ENCODE measurements at regions not wholly inside any gene's neighbourhood (a gene's known extent, or its start where the extent isn't known, plus 50 kb on each side); places are given as distances from the start of the nearest gene placed in this dataset.

DNA sequence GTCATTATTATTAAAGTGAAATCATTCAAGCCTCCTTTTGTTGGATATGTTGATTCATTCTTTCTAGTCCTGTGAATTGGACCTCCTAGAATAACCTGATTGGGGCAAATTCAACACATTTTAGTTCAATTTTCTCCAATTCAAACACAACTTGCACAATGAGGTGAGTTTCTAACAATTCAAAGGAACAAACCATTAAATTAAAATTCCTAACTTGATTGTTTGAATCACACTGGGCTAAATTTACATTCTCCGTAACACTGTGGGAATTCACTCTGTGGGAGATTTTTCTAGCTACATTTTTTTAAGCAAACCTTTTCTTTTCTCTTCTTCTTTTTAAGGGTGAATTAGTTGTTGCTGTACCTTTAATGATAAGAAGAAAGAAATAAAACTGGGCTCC is 68.3 kb upstream of the CABCOCO1 start:
- BruUV-seq (replicated peaks) = no TSS peak
- Histone ChIP-seq H3K79me2 (ENCODE audit: control insufficient read depth, insufficient read depth, low read length) (no peaks in the 10 kb centered on the region), H3K9me3 (replicated peaks; ENCODE audit: control insufficient read depth, insufficient read depth, low read length) (no peaks in the 10 kb centered on the region), H3K36me3 (ENCODE audit: control insufficient read depth in 2 of 2, extremely low read depth in 1 of 2, insufficient read depth in 2 of 2, low read length in 2 of 2) (no peaks in the 10 kb centered on the region), H3K27me3 (ENCODE audit: control insufficient read depth in 2 of 2, insufficient read depth in 2 of 2, low read length in 2 of 2) (no peaks in the 10 kb centered on the region), H3K27ac (ENCODE audit: insufficient read depth, low read depth, low read length) (no peak overlapping the region), H3K9me1 (replicated peaks; ENCODE audit: control insufficient read depth, extremely low read depth, insufficient read depth, low read length) (no peaks in the 10 kb centered on the region), H2AFZ (ENCODE audit: low read depth, low read length) (no peak overlapping the region), H4K20me1 (replicated peaks; ENCODE audit: control insufficient read depth, extremely low read depth, insufficient read depth, low read length) (no peaks in the 10 kb centered on the region), H3K4me2 (ENCODE audit: insufficient read depth, low read length) (no peak overlapping the region), H3K4me1 (ENCODE audit: control insufficient read depth, extremely low read depth, insufficient read depth, low read length) (peaks cover 8% of the 10 kb centered on the region), H3K9ac (replicated peaks; ENCODE audit: extremely low read depth, insufficient read depth, low read length) (no peak overlapping the region), H3K4me3 (replicated peaks in 1 of 3; ENCODE audit: insufficient read depth in 1 of 3, low read depth in 1 of 3, low read length in 3 of 3) (no peak overlapping the region)
- dilution Hi-C loops (cut with MboI; ENCODE audit: extremely low pct_ligation_motif_present, low sequenced_read_pairs) (no loop called here), intact Hi-C loops (cut with micrococcal nuclease) (loop anchor here (5.0 kb wide), 2 partner anchors 107 to 307 kb away; no protein-coding TSS in a partner anchor)
- CTCF ChIA-PET = interaction anchor here (1.1 to 3.1 kb wide), 2 partner anchors 7 to 13 kb away, joined by 3 to 10 read pairs; no protein-coding TSS in a partner anchor
- TF ChIP-seq FOS (IDR thresholded peaks at IDR 0.05; ENCODE audit: borderline replicate concordance, insufficient read depth, low read length) (no peak), EZH2 (IDR thresholded peaks at IDR 0.05; ENCODE audit: borderline replicate concordance, low read depth, low read length, severe bottlenecking) (no peak), POLR2AphosphoS5 (IDR thresholded peaks at IDR 0.05; ENCODE audit: insufficient read depth, low read depth, low read length) (no peak), JUN (IDR thresholded peaks at IDR 0.05; ENCODE audit: borderline replicate concordance, insufficient read depth, insufficient read length, low read depth) (no peak), POLR2A (IDR thresholded peaks at IDR 0.05; ENCODE audit: low read depth, low read length) (no peak), GATA2 (IDR thresholded peaks at IDR 0.05; ENCODE audit: insufficient read depth, insufficient read length, low read depth, low read length) (no peak), MYC (IDR thresholded peaks at IDR 0.05; ENCODE audit: low read depth, low read length) (no peak)
- TF ChIP-seq, protein P1, sequence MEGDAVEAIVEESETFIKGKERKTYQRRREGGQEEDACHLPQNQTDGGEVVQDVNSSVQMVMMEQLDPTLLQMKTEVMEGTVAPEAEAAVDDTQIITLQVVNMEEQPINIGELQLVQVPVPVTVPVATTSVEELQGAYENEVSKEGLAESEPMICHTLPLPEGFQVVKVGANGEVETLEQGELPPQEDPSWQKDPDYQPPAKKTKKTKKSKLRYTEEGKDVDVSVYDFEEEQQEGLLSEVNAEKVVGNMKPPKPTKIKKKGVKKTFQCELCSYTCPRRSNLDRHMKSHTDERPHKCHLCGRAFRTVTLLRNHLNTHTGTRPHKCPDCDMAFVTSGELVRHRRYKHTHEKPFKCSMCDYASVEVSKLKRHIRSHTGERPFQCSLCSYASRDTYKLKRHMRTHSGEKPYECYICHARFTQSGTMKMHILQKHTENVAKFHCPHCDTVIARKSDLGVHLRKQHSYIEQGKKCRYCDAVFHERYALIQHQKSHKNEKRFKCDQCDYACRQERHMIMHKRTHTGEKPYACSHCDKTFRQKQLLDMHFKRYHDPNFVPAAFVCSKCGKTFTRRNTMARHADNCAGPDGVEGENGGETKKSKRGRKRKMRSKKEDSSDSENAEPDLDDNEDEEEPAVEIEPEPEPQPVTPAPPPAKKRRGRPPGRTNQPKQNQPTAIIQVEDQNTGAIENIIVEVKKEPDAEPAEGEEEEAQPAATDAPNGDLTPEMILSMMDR (IDR thresholded peaks at IDR 0.05; ENCODE audit: extremely low read depth in 1 of 2, insufficient read depth in 1 of 2, low read depth in 1 of 2, low read length in 2 of 2) = no peak
- TF ChIP-seq, protein P2, sequence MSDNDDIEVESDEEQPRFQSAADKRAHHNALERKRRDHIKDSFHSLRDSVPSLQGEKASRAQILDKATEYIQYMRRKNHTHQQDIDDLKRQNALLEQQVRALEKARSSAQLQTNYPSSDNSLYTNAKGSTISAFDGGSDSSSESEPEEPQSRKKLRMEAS (IDR thresholded peaks at IDR 0.05; ENCODE audit: insufficient read depth, insufficient read length) = no peak
- DNase-seq (ENCODE audit: low read depth, low spot score) (no peak), FAIRE-seq (no peak)
- POLR2A ChIA-PET = no interaction called here
